ENCODE measurements at regions not wholly inside any gene's neighbourhood (a gene's known extent, or its start where the extent isn't known, plus 50 kb on each side); places are given as distances from the start of the nearest gene placed in this dataset.

DNA sequence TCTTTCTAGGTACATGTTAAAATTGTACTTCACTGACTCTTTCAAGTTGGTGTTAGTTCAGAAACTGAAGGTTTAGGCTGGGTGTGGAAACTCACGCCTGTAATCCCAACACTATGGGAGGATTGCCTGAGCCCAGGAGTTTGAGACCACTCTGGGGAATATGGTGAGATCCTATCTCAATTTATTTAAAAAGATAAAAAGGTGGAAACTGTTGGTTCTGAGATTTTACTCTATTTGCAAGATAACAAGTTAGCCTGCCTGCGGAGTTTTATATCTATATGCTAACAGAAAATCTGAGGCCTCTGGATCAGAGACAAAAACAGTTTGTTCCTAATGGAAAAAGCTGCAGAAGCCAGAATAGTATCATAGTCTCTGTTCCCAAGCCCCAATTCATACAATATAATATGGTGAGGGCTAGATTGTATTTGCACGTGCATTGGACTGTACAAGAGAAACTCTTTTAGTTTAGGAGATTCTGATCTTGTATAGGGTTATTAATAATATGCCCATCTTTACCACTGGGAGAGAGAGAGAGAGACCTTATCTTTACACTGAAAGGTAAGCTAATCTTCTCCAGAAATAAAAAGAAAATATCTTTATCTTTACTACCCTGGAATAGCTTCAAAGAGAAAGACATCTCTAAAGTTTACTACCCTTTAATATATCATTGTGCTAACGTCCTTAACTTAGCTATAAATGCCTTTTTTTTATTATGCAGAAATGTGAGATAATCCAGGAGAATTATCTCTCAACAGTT lies 1267.6 kb downstream of the OTOL1 start:
- no peak for DNase-seq

DNA sequence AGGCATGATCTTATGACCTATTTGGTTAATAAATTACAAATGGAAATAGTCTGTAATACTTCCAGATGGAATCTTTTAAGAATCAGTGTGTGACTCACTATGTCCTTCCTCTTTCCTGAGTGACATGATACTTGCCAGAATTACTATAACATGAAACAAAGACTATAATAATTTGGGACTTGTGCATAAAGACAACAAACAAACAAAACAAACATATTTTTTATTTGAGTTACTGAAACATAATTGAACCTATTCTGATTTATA lies 1268.1 kb downstream of the OTOL1 start:
- no peak for DNase-seq

DNA sequence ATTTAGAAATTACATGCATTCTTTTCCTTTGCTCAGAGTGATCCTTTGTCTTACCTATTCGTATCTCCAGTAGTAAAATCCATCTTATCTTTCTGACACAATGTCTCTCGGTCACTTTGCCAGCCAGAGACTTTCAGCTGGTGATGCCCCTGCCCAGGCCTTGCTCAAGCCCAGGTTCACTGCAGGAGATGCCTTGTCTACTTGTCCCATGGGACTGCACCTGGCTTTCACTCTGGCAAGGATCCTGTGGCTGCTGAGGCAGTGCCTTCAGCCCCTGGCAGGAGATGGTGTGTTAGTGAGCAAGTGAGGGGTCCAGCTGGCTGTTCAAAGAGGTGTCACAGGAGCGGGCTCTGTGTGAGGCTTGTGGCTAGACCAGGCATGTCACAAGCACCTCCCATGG lies 1268.9 kb downstream of the OTOL1 start:
- DNase-seq, result no peak

DNA sequence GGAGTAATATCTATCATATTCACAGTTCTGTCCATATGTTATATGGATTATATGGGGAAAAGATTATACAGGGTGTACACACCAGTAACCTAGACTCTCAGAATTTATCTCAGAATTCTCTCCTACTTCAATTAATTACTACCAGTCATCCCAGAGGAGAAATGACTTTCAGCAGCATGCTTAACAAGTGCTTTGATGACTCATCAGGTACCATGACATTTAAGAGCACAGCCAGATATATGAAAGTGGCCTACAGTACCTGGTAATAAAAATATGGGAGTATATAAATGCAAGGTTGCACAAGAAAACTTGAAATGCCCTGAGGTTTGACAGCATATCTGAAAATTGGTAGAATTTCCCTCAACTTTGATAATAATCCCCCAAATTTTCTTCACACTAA lies 1273.0 kb downstream of the OTOL1 start:
- no peak for DNase-seq

DNA sequence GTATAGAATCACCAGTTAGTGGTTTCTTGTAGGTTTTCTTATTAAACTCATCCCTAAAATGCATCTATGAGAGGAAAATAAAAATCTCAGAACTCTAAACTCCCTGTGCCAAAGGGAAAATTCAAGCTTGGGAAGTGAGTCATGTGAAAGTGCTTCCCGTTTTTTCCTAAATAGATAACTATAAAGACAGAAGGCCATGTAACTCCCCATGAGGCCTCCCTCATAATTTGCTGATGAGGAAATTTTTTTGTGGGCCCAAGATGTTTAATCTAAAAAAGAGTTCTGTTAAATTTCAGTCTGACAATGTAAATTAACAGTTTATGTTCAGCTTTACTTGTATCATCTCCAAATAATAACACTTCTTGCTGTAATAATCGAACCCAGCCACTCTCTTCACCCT lies 1273.9 kb downstream of the OTOL1 start:
- no peak for DNase-seq

DNA sequence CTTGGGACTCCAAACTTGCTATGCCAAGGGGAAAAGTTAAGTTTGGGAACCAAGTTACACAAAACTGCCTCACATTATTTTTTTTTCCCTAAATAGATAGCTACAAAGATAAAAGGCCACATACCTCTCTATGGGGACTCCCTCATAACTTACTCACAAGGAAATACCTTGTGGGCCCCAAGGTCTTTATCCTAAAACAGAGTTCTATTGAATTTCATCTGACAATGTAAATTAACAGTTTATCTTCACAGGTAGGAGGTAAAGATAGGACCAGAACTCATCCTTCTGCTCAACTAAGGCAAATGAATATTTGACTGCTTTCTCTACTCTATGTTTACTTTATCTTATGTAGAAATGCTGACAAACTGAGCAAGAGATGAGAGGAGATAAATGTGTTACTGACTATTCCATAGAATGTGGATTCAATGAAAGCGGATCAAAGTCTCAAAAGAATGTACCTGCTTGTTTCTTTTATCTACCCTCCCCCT lies 1278.0 kb downstream of the OTOL1 start:
- no peak for DNase-seq

DNA sequence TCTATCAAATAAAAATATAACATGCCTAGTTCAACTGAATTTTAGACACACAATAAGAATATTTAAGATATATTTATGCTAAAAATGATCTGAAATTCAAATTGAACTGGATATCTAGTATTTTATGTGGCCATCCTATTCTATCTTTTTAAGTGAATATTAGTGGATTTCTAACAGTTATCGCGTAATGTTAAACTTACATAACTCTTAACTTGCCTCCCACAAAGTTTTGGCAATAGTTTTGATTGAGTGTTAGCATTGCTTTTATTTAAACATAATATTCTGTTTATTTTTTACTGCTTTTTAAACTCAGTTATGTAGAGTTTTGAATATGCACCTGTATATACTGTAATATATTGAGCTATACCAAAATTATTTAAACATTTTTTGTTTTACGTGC lies 1279.5 kb downstream of the OTOL1 start:
- no peak for DNase-seq

DNA sequence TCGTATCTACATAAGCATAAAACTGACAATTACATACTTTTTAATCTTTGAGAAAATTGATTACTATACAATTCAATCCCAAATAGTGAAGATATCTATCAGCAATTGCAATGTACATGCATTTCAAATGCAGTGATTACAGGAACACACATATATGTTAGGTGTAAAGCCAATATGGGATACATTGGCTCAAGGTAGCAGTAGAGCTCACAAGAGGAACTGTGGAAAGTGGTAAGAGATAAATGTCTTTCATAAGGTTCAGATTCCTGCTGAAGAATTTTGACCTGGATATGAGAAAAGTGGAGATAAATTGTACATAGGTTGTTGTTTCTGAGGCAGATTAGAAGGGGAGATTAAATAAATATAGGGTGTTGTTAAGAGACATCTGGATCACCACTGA lies 1280.5 kb downstream of the OTOL1 start:
- DNase-seq, result no peak

DNA sequence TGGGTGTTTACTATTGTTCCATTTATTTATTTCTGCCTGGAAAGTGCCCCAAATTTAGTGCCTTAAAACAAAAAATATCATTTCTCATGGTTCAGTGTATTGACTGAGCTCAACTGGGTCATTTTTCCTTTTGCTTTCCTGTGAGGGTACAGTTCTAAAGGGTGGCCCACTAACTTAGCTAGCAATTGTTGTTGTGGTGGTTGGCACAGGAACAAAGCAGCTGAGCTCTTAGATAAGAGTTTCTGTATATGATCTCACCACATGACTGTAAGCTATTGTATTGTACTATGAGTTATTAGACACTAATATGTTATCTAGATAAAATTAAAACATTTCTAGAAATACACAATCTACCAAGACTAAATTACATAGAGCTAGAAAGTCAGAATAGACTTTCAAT lies 1283.7 kb downstream of the OTOL1 start:
- no peak for DNase-seq

DNA sequence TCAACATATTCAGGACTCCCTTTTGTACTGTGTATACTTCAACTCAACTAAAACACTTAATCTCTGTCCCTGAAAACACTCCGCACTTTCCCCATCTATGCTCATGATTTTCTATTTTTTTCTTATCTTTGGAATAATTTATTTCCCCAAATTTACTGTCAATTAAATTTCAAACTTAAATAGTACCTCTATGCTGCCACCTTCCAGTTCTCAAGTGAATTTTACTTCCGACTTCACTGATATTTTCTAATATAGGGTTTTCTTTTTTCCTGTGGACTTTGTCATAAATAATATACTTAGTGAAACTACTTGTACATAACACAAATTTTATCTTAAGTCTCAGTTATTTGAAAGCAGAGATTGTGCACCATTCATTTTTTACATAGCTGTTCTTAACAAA lies 1303.3 kb downstream of the OTOL1 start:
- DNase-seq, result no peak

DNA sequence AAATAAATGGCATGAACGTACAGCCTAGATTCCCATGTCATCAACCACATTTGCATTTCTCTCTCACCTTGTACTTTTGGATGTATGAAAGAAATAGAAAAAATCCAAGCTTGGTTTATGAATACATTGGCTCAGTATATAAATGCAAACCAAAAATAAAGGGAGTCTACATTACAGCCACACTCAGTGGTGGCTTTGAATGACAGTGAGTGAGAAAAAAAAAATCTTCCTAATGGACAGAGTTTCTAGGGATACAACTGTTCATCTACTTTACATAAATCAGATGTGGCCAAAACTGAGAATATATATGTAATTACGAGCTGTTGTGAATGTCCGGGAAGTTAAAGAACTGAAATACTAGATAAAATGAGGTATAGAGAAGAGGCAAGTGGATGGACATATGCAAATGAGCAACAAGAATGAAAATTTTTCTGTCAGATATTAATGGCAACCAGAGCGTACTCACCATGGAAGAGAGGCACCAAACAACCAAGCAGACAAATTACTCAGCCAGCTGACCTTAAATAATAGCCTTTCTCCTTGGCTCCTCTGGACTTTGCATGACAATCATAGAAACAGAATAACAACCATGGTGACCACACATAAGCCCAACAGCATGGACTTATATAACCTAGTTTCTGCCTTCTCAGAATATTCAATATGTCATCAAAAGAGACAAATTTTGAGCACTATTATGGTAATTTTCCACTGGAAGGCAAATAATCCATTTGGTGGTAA lies 1305.8 kb downstream of the OTOL1 start:
- no peak for DNase-seq

DNA sequence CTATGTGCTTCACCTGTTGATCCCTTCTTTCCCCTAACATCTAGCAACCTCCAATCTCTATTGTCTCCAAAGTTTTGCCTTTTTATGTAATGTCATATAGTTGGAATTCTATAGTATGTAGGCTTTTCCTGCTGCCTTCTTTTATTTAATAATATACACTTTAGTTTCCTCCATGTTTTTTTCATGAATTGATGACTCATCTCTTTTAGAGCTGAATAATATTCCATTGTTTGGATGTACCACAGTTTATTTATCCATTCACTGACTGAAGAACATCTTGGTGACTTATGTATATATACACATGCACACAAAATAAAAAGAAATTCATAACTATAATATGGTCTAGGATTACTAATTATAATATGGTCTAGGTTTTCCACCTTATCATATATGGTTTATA lies 1314.2 kb downstream of the OTOL1 start:
- DNase-seq, result no peak

DNA sequence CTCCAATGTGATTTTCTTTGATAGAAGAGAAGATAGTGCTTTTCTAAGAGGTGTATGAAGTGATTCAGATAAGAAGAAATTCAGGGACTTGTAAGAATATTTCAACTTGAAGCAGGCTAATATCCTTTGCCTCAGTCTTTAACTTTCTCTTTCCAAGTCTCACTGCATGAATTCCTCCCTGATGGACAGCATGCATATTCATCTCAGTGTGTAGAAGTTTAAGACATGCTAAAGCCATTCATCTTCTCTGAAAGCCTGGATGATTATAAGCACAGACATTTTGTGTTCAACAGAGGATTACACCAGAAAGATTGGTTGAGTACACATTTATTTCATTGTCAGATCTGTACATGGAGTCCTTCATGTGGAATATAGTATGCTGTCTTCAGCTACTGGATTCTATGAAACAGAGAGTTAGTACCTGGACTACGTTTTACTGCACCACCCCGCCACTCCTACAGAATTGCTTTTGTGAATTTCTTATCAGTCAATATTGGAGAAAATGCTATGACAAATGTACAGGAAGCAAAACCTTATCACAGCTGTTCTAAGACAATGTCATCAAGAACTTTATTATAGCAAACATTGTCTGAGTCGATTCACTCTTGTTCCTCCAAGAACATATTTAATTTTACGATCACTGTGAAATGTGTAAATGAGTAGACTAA lies 1346.1 kb downstream of the OTOL1 start:
- no peak for DNase-seq

DNA sequence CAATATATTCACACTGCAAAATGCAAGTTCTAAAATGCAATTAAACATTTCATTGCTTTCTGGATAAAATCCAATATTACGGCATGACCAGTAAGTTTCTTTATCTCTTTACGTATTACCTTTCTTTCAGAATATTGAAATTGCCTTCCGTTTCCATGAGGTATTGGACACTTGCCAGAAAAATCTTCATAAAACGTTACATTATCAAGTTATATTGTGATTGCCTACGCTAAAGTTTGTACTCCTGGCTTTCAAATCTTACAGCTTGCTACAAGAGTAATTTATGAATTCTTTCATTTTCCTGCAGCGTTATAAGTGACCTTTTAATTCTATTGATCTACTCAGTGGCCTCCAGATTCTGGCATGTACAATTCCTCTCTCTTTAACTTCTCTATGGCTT lies 1349.3 kb downstream of the OTOL1 start:
- DNase-seq, result no peak

DNA sequence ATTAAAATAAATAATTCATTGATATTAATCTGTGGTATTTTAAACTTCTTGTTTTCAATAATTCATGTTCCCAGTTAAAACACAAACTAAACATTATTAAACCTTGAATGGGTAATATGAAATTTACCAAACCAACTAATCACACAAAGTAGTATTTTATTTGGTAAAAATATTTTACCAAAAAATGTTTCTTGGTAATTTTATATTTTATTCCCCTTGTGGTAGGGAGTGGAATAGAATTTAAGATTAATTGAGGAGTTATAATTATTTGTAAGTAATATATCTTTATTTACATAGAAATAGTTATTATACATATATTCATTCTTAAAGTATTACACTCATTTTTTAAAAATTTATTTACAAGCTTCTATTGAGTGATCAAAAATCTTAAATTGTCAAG lies 1350.9 kb downstream of the OTOL1 start:
- no peak for DNase-seq

DNA sequence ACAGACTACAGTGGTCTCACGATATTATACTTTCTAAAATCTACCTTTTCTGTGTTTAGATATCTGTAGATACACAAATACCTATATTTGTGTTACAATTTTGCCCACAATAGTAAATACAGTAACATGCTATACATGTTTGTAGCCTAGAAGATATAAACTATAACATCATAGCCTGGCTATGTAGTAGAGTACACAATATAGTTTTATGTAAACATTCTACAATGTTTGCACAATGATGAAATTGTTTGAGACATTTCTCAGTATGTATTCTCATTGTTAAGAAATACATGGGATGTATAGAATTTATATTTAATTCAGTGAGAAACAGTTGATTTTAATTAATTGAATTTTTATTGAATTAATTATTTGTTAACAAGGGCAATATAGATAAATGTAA lies 1367.0 kb downstream of the OTOL1 start:
- DNase-seq, result no peak

DNA sequence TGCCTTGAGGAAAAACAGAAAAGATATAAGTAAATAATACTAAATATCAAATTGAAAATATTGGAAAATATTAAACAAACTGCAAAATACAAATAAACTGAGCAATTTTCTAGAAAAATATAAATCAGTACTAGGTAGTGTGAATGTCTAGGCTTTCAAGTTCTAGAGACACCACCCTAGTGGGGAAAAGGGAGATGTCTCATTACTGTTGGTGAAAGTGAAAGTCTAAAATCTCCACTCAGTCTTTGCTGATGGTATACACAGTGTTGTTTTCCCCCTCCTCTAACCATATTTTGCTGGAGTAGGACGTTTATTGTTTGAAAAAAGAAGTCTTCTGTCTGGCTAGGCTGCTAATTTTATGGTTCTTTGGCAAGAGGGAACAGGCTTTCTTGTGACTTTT lies 1368.9 kb downstream of the OTOL1 start:
- no peak for DNase-seq

DNA sequence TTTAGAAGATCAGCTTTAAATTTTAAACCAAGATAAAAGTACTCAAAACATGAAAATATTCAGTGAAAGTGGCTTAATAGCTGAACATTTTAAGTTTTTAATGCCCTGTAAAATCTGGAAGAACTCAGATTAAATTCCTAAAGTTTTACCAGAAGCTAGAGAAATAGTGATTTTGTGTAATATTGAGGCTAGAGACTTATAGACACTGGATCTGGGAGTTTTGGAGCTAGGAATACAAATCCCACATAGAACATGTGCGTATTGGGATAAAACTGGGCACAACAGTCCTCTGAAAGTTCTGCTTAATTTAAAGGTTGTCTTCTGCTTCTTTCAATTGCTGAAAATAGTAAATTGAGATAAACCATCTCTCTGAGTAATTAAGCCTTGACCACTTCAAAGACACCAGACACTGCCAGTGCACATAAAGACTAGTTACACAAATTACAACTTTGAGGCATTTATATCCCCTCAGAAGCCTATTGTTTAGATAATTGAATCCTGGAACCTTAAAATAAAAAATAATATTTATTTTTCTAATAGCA lies 1382.5 kb downstream of the OTOL1 start:
- DNase-seq, result no peak

DNA sequence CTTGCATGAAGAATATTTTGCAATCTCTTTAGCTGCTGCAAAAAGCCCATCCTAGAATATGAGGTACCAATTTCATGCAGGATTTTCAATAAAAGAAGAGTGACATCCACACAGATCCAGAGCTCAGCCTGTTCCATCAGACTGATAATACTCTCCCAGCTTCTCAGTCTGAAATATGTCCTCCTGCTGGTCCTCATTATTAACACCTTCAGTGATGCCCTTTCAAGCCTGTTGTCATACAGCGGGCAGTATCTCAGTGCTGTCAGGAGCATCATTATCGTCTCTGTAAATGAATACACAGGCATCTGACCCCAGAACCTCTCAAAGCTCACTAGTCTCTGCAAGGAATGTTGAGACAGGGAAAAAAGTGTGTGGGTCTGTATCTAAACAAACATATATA lies 1387.8 kb downstream of the OTOL1 start:
- DNase-seq, result no peak

DNA sequence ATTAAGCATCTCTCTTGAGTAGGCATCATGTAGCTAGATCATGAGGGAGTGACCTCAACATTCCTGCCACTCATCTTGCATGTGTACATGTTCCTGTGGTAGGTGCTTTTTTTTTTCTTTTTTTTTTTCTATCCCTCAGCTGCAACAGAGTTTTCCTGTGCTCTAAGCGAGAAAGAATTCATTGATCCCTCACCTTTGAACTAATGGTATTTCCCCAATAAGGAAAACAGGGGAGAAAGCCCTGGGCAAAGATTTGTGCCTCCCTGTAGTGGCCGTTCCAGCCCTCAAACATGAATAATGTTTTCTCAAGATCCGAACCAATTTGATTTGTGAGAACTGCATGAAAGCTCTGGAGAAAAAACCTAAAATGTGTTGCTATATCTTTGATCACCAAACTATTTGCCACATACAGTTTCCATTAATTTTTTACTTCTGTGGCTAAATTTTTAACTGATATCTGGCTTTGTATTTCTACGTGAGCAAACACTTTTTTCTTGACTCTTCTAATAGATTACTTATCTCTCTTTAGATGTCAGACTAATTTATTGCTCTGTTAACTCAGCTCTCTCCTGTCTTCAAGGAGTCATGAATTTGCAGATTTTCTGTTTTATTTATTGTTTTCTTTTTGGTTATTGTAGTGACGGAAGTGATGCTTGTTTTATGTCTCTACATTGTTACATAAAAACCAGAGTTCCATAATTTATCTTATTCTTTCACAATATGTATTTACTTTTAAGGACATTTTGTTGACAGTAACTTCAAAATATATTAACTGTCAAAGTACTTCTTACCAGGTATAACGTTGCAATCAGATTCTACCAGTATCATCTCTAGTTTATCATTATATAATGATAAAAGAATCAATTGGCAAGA lies 1396.5 kb downstream of the OTOL1 start:
- DNase-seq, result no peak

DNA sequence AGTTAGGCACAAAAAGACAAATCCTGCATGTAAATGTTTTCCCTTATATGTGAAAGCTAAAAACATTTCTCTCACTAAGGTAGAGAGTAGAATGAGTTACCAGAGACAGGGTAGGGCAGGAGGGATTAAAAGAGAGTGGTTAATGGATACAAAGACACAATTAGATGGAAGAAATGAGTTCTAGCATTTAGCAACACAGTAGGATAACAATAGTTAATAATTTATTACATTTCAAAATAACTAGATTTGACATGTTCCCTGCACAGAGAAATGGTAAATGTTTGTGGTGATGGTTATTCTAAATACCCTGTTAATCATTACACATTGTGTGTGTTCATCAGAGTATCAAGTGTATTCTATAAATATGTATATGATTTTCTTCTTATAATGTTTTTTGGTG lies 1400.7 kb downstream of the OTOL1 start:
- DNase-seq, result no peak

DNA sequence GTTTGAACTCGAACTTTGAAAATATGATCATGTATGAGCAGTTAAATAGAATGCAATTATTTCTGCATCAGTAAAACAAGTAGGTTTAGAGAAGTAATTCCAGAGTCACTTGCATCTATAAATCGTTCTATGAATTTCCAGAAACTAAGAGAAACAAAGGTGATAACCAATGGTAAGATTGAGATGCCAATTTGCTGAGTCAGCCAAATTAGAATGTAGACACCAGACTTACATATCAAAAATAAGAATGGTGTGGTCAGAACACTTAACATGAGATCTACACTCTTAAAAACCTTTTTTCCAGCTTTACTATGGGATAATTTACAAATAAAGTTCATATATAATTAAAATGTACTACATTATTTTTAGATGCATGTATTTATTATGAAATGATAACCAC lies 1435.9 kb downstream of the OTOL1 start:
- DNase-seq, result no peak

DNA sequence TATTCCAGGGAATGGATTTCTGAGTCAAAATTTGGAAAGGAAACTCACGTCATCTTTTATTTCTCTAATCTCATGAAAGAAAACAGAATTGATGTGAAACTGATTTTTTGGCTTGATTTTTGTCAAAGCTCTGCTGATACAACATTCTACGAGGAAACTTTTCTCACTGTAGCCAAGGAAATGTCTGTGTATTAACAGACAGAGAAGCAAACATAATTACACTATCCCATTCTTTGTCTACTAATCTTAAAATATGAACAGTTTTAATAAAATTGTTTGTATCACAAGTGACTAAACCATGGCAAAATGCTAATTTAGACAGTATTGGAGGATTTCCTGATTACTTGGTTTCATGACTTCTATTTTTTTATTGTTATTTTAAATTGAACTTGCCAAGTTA lies 1437.0 kb downstream of the OTOL1 start:
- no peak for DNase-seq
